Pons (tissue), 1 donor: ENCODE measurements at regions not wholly inside any gene's neighbourhood (a gene's known extent, or its start where the extent isn't known, plus 50 kb on each side); places are given as distances from the start of the nearest gene placed in this dataset.
A peak's percentile ranks its signal among the peaks of the same experiment; 100 is the strongest.

Source experiments
- DNase-seq: peaks from one replicate; pipeline ENCODE4 v3.0.0-alpha.2; 2016; ENCODE audit warnings: low spot score

GRCh38 chr11:13104619-13105236 lies 95.6 kb downstream of the RASSF10 start:
- DNase-seq = no peak

DNA sequence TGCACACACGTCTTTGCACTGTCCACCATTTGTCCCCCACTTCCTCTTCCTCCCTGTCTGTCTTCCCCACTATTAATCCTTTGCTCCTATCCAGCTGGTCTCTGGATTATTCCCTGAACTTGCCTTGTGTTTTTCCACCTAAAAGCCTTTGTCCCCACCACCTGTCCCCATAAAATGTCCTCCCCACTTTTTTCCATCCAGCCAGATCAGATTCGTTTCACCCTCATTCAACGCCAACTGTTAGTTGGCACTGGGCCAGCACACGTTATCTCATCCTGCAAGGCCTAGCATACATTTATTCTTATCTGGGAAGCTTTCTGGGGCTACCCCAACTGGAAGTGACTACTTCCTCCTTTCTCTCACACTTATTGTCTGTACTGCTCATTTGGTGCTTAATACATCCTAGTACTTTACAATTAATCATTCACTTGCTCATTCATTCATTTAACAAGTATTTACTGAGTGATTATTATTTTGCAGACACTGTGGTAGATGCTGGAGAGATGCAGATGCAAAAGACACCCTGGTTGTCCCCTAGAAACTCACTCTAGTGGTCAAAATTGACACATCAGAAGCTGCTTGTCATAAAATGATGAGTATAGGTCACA lies 96.2 kb downstream of the RASSF10 start:
- no peak for DNase-seq

DNA sequence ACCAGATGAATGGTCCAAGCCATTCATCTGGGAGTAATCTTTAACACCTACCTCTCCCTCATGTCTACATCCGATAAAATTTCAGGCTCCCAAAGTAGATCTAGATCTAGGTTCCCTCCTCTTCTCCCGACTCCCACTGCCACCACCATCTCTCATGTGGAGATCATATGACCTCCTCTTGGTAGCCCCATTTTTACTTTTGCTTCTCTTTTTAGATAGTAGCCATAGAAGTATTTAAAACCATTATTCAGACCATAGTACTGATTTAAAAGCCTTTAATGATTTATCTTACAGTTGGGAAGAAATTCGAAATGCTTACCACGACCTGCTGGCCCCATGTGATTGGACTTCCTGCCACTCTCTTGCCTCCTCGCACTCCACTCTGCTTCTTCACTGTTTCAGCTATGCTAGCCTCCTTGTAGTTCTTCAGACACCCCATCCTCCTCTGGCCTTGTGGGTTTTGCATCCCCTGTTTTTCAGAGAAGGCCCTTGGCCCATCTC lies 98.5 kb downstream of the RASSF10 start:
- no peak for DNase-seq

DNA sequence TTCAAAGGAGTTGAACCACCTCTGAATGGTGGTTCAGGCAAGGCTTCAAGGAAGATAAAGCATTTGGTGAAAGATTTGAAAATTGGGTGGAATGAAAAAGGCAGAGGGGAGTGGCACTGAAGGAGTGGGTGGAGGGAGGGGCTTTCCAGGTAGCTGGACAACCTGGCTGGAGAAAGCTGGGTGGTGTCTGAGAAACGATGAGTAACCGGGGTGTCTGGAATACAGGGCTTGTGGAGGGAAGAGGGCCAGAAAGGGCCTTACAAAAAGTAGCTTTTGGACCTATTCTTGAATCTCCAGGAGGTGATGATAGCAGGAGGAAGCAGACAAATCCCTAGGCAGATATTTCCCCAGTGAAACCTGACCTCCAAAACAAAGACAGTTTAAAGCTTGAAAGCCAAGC lies 99.3 kb downstream of the RASSF10 start:
- no peak for DNase-seq

- no peak for DNase-seq
Measured at GRCh38 chr11:13109616-13110015, 100.5 kb downstream of the RASSF10 start.

- DNase-seq = no peak
Measured at GRCh38 chr11:13110145-13110544, 101.0 kb downstream of the RASSF10 start.

DNA sequence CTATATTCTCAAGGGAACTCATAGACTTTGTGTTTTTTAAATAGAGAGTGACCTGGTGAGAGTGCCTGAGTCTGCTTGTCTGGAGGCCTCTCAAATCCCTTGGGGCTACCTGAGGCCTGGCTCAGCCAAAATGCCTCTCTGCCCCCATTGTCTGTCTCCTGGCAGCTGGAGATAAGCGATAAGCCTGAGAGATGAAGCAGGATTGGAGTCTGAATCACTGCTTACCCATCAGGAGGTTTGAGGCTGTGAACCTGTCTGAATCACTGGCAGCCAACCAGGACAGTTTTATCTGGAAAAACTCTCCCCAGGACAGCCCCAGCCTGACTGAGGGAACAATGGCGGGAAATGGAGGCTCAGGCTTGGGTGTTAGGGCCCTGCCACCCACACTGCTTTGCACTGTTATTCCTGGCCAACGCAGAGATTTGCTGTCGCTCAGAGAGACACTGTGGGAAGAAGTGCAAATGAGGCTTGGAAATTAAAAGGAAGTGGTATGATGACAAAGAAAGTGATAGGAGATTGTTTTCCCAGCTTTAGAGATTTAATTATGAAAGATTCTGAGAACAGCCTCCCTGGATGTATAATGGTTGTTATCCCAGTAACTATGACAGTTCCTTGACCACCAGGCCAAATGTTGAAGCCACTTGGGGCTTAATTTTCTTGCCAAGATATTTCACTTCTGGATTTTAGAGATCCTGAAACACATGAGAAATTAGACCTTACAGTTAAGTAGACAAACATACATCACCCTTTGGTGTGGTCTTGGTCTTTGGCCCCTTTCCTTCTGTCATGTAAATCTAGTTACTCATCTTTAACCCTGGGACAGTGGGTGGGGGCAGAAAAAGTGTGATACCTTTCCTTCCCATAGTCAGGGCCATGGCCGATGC lies 102.1 kb downstream of the RASSF10 start:
- DNase-seq = no peak

GRCh38 chr11:13111813-13112130 lies 102.7 kb downstream of the RASSF10 start:
- no peak for DNase-seq

- DNase-seq = peak; percentile 11
Measured at GRCh38 chr11:13114566-13115379, 105.7 kb downstream of the RASSF10 start.

GRCh38 chr11:13115380-13115675 lies 106.2 kb downstream of the RASSF10 start:
- DNase-seq = no peak

- no peak for DNase-seq
Measured at GRCh38 chr11:13116491-13116890, 107.4 kb downstream of the RASSF10 start.

DNA sequence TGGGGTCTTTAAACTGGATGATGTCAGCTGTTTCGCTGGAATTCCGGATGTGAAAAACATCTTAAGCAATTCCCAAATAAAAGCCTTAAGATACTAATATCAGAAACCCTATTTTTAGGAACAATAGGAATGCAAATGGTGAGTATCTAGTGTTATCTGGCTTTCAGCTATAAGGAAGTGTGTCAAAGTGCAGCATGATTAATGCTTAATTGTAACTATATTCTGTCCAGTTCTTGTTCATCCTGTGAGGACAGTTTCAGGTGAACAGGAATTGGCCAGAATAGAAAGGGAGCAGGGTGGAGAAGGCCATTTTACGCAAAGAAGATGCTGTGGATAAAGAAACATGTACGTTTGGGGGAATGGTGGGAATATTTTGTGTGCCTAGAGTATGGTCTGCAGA lies 108.2 kb downstream of the RASSF10 start:
- DNase-seq = no peak

GRCh38 chr11:13118194-13118593 lies 109.1 kb downstream of the RASSF10 start:
- no peak for DNase-seq

DNA sequence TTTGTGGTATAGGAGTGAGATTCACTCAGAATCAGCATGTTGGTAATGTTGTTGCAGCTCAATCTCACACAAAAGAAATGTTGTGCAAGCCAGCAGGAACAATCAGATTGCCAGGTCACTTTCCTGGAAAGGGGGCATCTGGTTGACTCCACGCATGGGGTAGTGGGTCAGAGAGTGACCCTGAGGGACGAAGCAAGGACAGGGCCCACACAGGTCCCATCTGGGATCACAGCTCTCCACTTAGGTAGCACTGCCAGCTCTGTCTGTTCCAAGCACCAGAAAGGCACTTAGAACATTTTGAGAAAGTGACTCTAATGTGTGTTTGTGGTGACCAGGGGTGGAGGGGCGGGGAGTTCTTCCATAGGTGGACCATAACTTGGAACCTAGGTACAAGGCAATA lies 109.5 kb downstream of the RASSF10 start:
- DNase-seq = no peak

GRCh38 chr11:13119361-13119760 lies 110.2 kb downstream of the RASSF10 start:
- DNase-seq = no peak

DNA sequence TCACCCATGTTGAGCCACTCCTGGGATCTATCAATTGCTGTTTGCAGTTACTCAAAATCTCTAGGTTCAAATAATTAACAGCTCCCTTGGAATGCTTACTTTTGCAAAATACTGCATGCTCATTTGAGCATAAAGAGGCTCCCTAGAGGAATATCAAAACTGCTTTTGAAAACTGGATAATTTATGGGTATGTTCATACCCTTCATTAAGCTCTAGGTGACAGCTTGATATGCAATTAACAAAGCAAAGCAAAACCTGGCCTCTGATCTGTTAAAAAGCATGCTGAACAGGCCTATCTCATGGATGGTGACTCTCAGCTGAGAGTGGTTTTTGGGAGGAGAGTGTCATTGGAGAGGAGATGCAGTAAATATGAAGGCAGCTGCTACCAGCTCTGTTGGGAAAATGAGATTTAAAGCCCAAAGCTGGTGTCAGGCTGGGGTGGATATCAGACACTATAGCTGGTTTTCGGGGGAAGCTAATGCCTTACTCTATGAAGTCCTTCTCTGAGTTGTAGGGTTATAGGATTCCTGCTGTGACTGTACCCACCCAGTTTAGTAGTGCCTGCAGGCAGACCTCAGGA lies 110.9 kb downstream of the RASSF10 start:
- no peak for DNase-seq

- no peak for DNase-seq
Measured at GRCh38 chr11:13120691-13121090, 111.6 kb downstream of the RASSF10 start.

- no peak for DNase-seq
Measured at GRCh38 chr11:13126430-13126829, 117.3 kb downstream of the RASSF10 start.

DNA sequence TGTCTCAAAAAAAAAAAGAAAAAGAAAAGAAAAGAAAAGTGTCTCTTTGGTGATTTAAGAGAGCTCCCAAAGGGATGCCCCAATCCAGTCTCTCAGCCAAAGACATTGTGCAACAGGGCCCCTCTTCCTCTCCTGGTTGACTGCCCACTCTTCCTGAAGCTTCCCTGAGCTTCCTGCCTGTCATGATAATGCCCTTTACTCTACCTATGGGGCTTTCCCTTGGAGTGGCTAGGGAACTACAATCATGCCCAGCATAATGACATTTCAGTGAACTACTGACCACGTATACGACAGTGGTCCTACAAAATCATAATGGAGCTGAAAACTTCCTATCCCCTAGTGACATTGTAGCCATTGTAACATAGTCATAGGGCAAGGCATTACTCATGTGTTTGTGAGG lies 118.0 kb downstream of the RASSF10 start:
- no peak for DNase-seq

DNA sequence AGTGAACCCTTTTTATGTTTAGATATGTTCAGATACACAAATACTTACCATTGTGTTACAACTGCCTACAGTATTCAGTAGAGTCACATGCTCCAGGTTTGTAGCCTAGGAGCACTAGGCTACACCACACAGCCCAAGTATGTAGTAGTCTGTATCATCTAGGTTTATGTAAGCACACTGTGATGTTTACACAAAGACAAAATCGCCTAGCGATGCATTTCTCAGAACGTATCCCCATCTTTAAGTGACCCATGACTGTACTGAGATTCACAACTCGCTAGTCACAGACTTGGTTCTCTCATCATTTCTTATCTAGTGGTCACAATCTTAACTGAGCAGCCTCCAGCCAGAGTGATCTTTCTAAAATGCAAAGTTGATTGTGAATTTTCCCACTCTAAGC lies 119.2 kb downstream of the RASSF10 start:
- DNase-seq = no peak

DNA sequence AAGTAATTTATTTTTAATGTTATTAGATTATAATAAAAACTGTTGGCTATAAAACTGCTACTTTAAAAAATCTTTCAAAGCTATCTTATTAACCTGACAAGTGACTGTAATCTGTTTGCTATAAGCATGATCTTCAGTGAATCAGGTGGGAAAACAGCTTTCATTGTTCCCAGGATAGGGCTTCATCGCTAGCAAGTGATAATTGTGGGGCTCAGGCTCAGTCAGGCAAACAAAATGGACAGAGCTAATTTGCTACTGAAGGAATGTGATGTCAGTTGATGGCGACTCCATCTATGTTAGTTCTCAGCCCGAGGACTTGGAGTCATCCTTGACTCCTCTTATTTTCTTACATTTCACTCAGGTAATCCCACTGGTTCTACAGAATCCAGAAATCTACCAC lies 125.0 kb downstream of the RASSF10 start:
- no peak for DNase-seq

DNA sequence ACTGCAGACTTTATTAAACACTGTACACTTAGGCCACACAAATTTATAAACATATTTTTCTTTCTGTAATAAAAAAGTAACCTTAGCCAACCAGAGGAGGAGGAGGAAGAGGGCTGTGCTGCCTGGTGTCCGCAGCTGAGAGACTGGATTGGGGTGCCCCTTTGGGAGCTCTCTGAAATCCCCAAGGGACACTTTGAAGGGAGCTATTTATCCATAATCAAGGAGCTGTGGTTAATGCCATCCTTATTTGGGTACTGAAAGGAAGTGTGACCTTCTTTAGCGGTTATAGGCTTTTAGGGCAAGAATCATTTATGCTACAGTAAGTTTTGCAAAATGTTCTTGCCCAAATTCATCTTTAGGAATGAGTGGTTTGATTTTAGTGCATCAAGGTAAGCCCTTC lies 125.8 kb downstream of the RASSF10 start:
- DNase-seq = no peak
